ENCODE measurements at regions not wholly inside any gene's neighbourhood (a gene's known extent, or its start where the extent isn't known, plus 50 kb on each side); places are given as distances from the start of the nearest gene placed in this dataset.

GRCh38 chr3:76879959-76880358 lies 159.9 kb upstream of the ROBO2 start:
- DNase-seq = no peak
- Histone ChIP-seq H3K9me3 (no peaks in the 10 kb centered on the region), H3K27me3 (no peaks in the 10 kb centered on the region), H3K4me3 (no peak overlapping the region), H3K36me3 (no peaks in the 10 kb centered on the region), H3K4me1 (no peaks in the 10 kb centered on the region), H3K27ac (no peak overlapping the region), H3K9ac (ENCODE audit: low read depth in 2 of 2, low read length in 2 of 2) (no peak overlapping the region)
- TF ChIP-seq CTCF (IDR thresholded peaks at IDR 0.05) = no peak
- intact Hi-C loops (cut with DNase I) = no loop called here

GRCh38 chr3:76886761-76887500 lies 153.0 kb upstream of the ROBO2 start:
- Histone ChIP-seq H3K9me3 (no peaks in the 10 kb centered on the region), H3K27me3 (no peaks in the 10 kb centered on the region), H3K4me1 (no peaks in the 10 kb centered on the region), H3K27ac (no peak overlapping the region), H3K9ac (ENCODE audit: low read depth in 2 of 2, low read length in 2 of 2) (no peak overlapping the region), H3K36me3 (no peaks in the 10 kb centered on the region), H3K4me3 (no peak overlapping the region)
- intact Hi-C loops (cut with DNase I) = no loop called here
- TF ChIP-seq CTCF (IDR thresholded peaks at IDR 0.05) = no peak
- no peak for DNase-seq

DNA sequence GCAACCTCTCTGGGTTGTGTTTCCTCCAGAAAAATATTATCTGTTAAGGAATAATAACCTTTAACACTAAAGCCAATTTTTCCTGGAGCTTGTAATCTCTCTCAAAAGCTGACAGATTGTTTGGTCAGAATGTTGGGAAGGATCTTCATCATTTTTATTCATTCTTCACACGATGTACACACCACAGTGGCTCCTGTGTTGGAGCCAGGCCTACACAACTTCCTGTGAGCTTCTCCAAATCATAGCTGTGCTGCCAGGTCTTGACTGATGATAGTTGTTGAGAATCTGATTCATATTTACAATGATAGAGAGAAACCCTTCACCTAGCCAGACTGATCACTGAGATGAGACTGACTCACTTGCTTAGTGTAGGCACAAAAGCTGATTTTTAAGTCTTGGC lies 151.0 kb upstream of the ROBO2 start:
- Histone ChIP-seq H3K27ac (no peak overlapping the region), H3K27me3 (no peaks in the 10 kb centered on the region), H3K36me3 (no peaks in the 10 kb centered on the region), H3K4me1 (no peaks in the 10 kb centered on the region), H3K9ac (ENCODE audit: low read depth in 2 of 2, low read length in 2 of 2) (no peak overlapping the region), H3K4me3 (no peak overlapping the region), H3K9me3 (no peaks in the 10 kb centered on the region)
- no peak for TF ChIP-seq CTCF (IDR thresholded peaks at IDR 0.05)
- intact Hi-C loops (cut with DNase I) = no loop called here
- no peak for DNase-seq

DNA sequence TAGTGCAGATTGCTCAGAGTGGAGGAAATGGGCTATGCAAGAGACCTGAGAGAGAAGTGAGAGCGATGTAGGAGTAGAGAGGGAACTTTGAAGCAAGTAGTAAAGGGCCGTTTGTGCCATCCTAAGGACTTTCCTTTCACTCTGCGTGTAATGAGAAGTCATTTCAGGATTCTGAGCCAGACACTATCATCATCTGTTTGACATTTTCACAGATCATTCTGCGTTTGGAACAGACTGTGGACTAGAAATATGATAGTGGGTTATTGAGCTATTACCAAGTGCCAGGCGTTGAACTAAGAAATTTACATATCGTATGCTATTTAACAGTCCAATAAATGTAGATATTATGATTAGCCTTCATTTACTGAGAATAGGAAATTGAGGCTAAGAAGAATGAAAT lies 150.0 kb upstream of the ROBO2 start:
- intact Hi-C loops (cut with DNase I) = no loop called here
- H3K27me3 ChIP-seq = no peaks in the 10 kb centered on the region
- H3K9ac ChIP-seq (ENCODE audit: low read depth in 2 of 2, low read length in 2 of 2) = no peak overlapping the region
- H3K4me1 ChIP-seq = no peaks in the 10 kb centered on the region
- no peaks in the 10 kb centered on the region for H3K9me3 ChIP-seq
- TF ChIP-seq CTCF (IDR thresholded peaks at IDR 0.05) = no peak
- no peaks in the 10 kb centered on the region for H3K36me3 ChIP-seq
- DNase-seq = no peak
- H3K27ac ChIP-seq = no peak overlapping the region
- H3K4me3 ChIP-seq = no peak overlapping the region

- H3K4me1 ChIP-seq = no peaks in the 10 kb centered on the region
- no peak for TF ChIP-seq CTCF (IDR thresholded peaks at IDR 0.05)
- no peak for DNase-seq
- no peak overlapping the region for H3K27ac ChIP-seq
- no peaks in the 10 kb centered on the region for H3K36me3 ChIP-seq
- intact Hi-C loops (cut with DNase I) = no loop called here
- H3K9ac ChIP-seq (ENCODE audit: low read depth in 2 of 2, low read length in 2 of 2) = no peak overlapping the region
- H3K9me3 ChIP-seq = no peaks in the 10 kb centered on the region
- no peaks in the 10 kb centered on the region for H3K27me3 ChIP-seq
- H3K4me3 ChIP-seq = no peak overlapping the region
Observed at GRCh38 chr3:76897076-76897475, 142.8 kb upstream of the ROBO2 start.

Measured in colonic mucosa (tissue), 4 donors.